Ovary (tissue), 3 donors: ENCODE measurements at regions not wholly inside any gene's neighbourhood (a gene's known extent, or its start where the extent isn't known, plus 50 kb on each side); places are given as distances from the start of the nearest gene placed in this dataset.

Experiments
- CTCF ChIP-seq, 3 donors: fragments of 450-650 bp in 2 of 3; fragments of 200-600 bp in 1 of 3; IDR thresholded peaks; one replicate each; pipeline versions ENCODE4 v1.5.1 to v1.8.0; 2016 to 2022; ENCODE audit warnings: antibody characterized with exemption in 3 of 3, mild to moderate bottlenecking in 1 of 3
- EP300 ChIP-seq: sonication (generic); formaldehyde crosslinking; IDR thresholded peaks from one replicate; pipeline ENCODE4 v1.6.1; 2017; ENCODE audit warnings: antibody characterized with exemption
- POLR2A ChIP-seq: fragments of 450-650 bp; IDR thresholded peaks from one replicate; pipeline ENCODE4 v1.6.1; 2017; ENCODE audit warnings: antibody characterized with exemption, mild to moderate bottlenecking, moderate library complexity
- donor health status: DM: no; HTN: no; CAD: no.

- TF ChIP-seq POLR2A (no peak), EP300 (no peak), CTCF (IDR thresholded peaks at IDR 0.05) (no peak)
Observed at GRCh38 chr16:79777679-79778078, 177.1 kb upstream of the MAF start.
